GM18498 (cell line): ENCODE measurements at regions not wholly inside any gene's neighbourhood (a gene's known extent, or its start where the extent isn't known, plus 50 kb on each side); places are given as distances from the start of the nearest gene placed in this dataset.
"Not testable (repeated sequence)": the region's sequence is repeated elsewhere in the genome, so short reads cannot be mapped to it uniquely, and the experiment has no call there.

Source experiments
- ATAC-seq: cut with Tn5 transposase; IDR thresholded peaks from one replicate; pipeline ENCODE4 v1.9.1; 2021; ENCODE audit warnings: mild to moderate bottlenecking, moderate library complexity; ENCODE audit not compliant: unreplicated experiment

DNA sequence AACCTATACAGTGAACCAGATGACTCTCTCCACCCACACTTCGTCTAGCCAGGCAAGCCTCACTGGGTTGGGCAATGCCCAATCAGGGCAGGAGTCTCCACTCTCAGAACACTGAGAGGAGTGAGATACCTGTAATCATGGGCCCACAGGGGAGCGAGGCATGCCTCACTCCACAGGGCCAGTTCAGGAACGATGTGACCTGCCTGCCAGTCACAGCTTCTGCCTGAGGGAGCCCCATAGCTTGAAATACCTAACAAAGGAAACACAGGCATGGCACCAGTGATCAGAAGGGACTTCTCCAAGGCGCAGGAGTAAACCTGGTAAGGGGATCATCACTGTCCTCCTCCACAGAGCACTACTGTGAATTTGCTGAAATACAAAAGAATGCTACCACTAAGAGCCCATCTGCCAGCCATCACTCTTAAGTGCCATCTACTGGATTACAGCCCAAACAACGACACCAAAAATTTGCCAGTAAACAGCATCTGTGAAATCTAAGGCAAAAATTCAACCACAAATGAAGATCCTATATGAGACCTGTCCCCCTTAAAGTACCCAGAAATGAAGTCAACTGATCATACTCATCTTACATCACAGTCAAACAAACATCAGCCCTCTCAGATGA lies 689.9 kb upstream of the SEMA6D start:
- ATAC-seq = no peak

- no peak for ATAC-seq
These were observed 681.6 kb upstream of the SEMA6D start for GRCh38 chr15:47035475-47036406.

DNA sequence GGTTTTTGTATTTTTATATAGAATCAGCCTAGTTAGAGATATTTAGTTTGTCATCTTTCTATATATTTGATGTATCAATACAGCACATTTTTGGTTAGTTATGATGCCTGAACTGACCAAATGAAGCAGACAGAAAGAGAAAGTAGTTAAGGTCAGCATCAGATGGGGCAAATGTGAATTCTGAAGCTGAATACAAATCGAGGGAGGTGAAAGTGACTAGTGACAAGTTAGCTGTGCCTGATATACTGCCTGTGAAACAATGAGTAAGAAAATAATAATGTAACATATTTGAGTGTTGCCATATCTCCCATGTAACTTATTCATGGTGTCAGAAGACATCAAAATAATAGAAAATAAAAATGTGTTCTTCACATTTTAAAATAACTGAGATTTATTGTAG lies 680.3 kb upstream of the SEMA6D start:
- ATAC-seq = no peak

- ATAC-seq = no peak
These were observed 678.1 kb upstream of the SEMA6D start for GRCh38 chr15:47039225-47039624.

- ATAC-seq = no peak
These were observed 676.0 kb upstream of the SEMA6D start for GRCh38 chr15:47041301-47041700.

DNA sequence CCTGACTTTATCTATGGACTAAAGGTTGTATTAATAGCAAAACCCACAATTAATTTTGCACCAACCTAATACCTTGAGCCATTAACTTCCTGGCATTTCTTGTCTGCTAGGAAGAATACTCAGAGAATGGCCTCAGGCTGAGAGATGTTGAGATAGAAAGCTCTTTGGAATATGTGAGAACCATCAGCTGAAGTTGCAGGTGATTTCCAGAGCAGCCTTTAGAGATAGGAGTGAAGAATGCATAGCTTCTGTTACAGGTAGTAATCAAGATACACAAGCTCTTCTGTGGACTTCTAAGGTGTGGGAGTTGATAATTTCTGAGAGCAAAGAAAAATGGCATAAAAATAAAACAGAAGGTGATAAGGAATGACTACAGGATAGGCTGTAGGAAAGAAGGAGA lies 669.3 kb upstream of the SEMA6D start:
- ATAC-seq = not testable (repeated sequence)

DNA sequence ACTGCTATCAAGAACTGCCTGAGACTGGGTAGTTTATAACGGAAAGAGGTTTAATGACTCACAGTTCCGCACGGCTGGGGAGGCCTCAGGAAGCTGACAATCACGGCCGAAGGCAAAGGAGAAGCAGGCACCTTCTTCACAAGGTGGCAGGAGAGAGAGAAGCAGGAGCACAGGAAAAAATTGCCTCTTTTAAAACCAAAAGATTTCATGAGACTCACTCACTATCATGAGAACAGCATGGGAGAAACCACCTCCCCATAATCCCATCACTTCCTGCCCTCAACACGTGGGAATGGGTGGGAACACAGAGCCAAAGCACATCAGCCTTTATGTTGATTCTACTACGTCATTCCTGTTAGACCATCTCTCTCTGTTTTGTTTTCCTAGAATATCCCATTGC lies 650.9 kb upstream of the SEMA6D start:
- no peak for ATAC-seq

GRCh38 chr15:47077846-47078245 lies 639.5 kb upstream of the SEMA6D start:
- not testable (repeated sequence) for ATAC-seq

GRCh38 chr15:47095833-47096232 lies 621.5 kb upstream of the SEMA6D start:
- ATAC-seq = no peak

DNA sequence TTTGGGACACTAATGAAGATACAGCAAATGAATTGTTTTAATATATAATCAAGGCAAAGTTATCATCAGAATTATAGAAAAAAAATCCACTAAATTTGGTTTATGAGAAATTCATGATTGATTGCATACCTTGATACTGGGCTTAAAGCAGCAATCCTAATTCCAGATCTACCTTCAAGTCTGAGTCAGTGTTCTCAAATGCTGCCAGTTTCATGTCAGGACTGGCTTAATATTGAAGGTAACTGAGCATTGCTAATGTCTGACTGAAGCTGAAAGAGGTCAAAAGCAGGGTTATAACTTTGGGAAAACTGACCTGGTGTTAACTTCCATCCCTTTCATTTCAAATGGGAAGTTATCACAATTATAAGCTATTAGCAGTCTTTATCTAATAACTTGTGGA lies 618.8 kb upstream of the SEMA6D start:
- ATAC-seq = not testable (repeated sequence)

DNA sequence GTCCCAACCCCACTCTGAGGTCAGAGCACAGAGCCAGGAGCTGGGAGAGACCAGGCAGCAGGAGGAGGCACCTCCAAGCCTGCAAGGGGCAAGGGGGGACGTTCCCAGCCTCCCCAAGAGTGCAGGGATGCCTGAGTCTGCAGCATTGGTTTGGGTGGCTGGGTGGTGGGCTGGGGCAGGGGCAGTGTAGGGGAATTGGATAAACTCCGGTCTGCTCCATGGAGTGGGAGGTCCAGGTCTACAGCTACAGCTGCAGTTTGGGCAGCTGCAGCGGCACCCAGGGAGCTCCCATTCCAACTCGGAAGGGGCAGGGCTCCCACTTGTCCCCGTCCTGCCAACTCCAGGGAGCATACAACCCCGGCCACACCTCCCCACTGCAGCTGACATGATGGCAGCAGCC lies 617.5 kb upstream of the SEMA6D start:
- not testable (repeated sequence) for ATAC-seq

DNA sequence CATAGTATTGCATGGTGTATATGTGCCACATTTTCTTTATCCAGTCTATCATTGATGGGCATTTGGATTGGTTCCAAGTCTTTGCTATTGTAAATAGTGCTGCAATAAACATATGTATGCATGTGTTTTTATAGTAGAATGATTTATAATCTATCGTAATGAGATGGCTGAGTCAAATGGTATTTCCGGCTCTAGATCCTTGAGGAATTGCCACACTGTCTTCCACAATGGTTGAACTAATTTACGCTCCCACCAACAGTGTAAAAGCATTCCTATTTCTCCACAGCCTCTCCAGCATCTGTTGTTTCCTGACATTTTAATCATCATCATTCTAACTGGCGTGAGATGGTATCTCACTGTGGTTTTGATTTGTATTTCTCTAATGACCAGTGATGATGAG lies 608.5 kb upstream of the SEMA6D start:
- not testable (repeated sequence) for ATAC-seq

DNA sequence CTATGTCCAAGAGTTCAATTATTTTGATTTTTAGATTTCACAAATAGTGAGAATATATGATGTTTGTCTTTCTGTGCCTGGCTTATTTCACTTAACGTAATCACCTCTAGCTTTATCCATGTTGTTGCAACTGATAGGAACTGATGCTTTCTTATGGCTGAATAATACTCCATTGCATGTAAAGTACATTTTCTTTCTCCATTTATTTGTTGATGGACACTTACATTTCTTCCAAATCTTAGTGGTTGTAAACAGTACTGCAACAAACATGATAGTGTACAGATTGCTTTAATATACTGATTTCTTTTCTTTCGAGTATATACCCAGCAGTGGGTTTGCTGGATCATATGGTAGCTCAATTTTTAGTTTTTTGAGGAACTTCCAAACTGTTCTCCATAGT lies 600.6 kb upstream of the SEMA6D start:
- ATAC-seq = no peak

- ATAC-seq = no peak
These were observed 598.0 kb upstream of the SEMA6D start for GRCh38 chr15:47119349-47119748.

DNA sequence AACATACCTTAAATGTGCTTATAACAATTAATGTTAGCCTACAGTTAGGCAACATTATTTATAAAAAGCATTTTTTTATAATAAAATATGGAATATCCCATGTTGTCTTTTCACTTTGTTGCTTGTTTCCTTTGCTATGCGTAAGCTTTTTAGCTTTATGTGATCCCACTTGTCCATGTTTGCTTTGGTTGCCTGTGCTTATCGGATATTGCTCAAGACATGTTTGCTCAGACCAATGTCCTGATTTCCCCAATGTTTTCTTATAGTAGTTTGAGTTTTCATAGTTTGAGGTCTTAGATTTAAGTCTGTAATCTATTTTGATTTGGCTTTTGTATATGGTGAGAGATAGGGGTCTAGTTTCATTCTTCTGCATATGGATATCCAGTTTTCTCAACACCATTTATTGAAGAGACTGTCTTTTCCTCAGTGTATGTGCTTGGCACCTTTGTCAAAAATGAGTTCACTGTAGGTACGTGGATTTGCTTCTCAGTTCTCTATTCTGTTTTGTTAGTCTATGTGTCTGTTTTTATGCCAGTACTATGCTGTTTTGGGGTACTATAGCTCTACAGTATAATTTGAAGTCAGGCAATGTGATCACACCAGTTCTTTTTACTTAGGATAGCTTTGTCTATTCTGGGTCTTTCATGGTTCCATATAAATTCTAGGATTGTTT lies 592.7 kb upstream of the SEMA6D start:
- no peak for ATAC-seq

GRCh38 chr15:47129033-47129432 lies 588.3 kb upstream of the SEMA6D start:
- no peak for ATAC-seq

DNA sequence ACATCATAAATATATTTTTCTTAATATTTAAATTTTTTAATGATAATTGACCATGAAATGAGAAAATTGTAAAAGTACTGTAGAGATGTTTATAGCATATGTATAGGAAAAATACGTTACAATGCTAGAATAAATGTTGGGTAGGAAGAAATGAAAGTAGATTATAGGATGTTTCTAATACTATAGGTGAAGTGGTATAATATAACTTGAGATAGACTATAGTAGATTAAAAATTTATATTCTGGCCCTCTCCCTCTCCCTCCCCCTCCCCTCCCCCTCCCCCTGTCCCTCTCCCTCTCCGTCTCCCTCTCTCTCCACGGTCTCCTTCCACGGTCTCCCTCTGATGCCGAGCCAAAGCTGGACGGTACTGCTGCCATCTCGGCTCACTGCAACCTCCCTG lies 585.9 kb upstream of the SEMA6D start:
- not testable (repeated sequence) for ATAC-seq

DNA sequence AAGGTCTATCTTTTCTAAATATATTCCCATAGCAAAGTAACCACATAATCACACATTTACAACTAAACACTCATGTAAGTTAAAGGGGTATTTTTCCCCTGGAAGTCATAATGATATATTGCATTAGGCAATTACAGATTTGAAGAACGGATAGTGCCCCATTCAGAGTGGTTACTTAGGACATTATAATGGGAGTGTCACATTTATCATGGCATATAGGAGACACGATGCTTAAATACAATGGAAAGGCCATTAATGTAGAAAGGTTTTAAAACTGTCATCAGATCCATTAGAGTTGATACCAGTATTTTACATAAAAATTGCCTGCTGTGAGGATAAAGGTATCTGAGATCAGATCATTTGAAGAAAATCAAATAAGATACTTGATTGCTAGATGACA lies 582.0 kb upstream of the SEMA6D start:
- no peak for ATAC-seq

DNA sequence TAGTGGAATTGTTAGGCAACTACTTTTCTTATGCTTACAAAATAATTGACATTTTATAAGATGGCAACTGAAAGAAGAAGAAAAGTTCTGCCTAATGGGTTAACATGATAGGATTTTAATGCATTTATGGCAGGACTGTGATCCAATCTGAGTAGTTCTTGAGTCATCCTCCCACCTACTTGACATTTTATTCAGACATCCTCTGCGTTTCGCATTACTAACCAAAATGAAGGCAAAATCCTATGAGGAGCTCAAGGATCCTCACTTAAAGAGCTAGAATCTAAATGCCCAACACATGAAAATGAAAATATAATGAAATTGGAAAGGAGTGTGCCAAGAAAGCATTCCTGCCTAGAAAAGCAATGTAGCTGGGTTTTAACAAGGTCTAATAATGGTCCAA lies 581.1 kb upstream of the SEMA6D start:
- no peak for ATAC-seq

GRCh38 chr15:47139965-47140364 lies 577.3 kb upstream of the SEMA6D start:
- no peak for ATAC-seq

DNA sequence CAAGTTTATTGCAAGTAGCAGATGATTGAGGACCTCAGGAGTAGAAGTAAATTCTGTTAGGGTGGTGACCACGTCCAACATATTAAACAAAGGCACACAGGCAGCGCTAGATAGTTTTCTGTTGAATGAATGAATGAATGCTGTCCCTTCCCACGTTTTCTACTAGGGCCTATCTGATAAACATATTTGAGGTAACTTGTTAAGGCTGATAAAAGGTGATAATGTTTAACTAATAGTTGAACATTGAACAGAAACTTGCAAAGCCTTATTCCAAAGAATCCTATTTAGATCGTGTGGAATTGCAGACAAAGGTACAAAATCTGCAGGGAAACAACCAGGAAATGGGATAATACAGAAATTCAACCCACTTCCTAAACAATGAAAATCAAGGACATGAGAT lies 559.5 kb upstream of the SEMA6D start:
- ATAC-seq = no peak

DNA sequence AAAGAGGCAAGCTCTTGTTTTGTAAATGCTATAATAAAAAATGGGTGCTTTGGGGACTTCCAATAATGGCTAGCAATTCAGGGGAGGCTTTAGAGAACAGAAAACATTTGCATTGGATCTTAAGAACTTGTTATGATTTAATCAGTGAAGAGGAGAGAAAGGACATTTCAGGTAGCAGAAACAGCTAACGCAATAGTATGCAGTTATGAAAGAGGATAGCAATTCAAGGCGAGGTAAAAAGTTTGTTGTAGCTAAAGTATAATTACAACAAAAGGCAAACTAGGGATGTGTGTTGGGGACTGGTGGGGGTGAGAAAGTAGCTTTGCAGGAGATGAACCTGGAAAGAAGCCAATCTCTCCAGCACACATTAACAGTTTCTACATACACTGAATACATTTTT lies 558.7 kb upstream of the SEMA6D start:
- ATAC-seq = no peak
